ENCODE measurements at regions not wholly inside any gene's neighbourhood (a gene's known extent, or its start where the extent isn't known, plus 50 kb on each side); places are given as distances from the start of the nearest gene placed in this dataset.

- RAD21 ChIA-PET (ENCODE audit: low non-redundant PET in 1 of 2, low total read pairs in 2 of 2, uncharacterized antibody in 2 of 2, unreplicated experiment in 2 of 2): no interaction called here
- Histone ChIP-seq H3K36me3 (ENCODE audit: control insufficient read depth in 1 of 2, insufficient read depth in 2 of 2, low read length in 2 of 2) (no peaks in the 10 kb centered on the region), H3K27ac (ENCODE audit: low read depth, low read length) (no peak overlapping the region), H4K20me1 (ENCODE audit: insufficient read depth) (no peaks in the 10 kb centered on the region), H3K9ac (ENCODE audit: low read length) (no peak overlapping the region), H3K79me2 (ENCODE audit: insufficient read depth, low read length) (no peaks in the 10 kb centered on the region), H3K9me3 (ENCODE audit: control insufficient read depth in 1 of 2, insufficient read depth in 1 of 2, low read depth in 1 of 2, low read length in 2 of 2) (no peaks in the 10 kb centered on the region), H3K27me3 (ENCODE audit: insufficient read depth, low read length) (no peaks in the 10 kb centered on the region), H3K4me2 (ENCODE audit: low read length) (no peak overlapping the region), H3K4me1 (ENCODE audit: control insufficient read depth in 1 of 2, insufficient read depth in 2 of 2, low read length in 2 of 2) (no peaks in the 10 kb centered on the region), H3K9me2 (ENCODE audit: insufficient read depth) (no peaks in the 10 kb centered on the region), H2AFZ (ENCODE audit: low read depth, low read length, poor library complexity, severe bottlenecking) (no peak overlapping the region), H3K4me3 (replicated peaks in 1 of 2; ENCODE audit: low read depth in 1 of 2, low read length in 2 of 2) (no peak overlapping the region)
- intact Hi-C loops (cut with micrococcal nuclease): no loop called here
- POLR2A ChIA-PET: no interaction called here
- no peak for TF ChIP-seq TCF7L2 (IDR thresholded peaks at IDR 0.05; ENCODE audit: borderline replicate concordance, extremely low read depth, insufficient read depth, insufficient read length)
- DNase-seq (ENCODE audit: low read depth, low spot score): no peak
- CTCF ChIA-PET: no interaction called here
- BruUV-seq (replicated peaks): no TSS peak
- ATAC-seq: no peak
Observed at GRCh38 chr4:31803526-31804195, 1083.5 kb downstream of the PCDH7 start.

GRCh38 chr4:31807036-31807435 is 1086.9 kb downstream of the PCDH7 start:
- Histone ChIP-seq H3K4me1 (ENCODE audit: control insufficient read depth in 1 of 2, insufficient read depth in 2 of 2, low read length in 2 of 2) (no peaks in the 10 kb centered on the region), H3K36me3 (ENCODE audit: control insufficient read depth in 1 of 2, insufficient read depth in 2 of 2, low read length in 2 of 2) (no peaks in the 10 kb centered on the region), H4K20me1 (ENCODE audit: insufficient read depth) (no peaks in the 10 kb centered on the region), H3K9me2 (ENCODE audit: insufficient read depth) (no peaks in the 10 kb centered on the region; the same call in 1 of the 2 replicates), H3K9ac (ENCODE audit: low read length) (no peak overlapping the region), H3K4me2 (ENCODE audit: low read length) (no peak overlapping the region), H3K9me3 (ENCODE audit: control insufficient read depth in 1 of 2, insufficient read depth in 1 of 2, low read depth in 1 of 2, low read length in 2 of 2) (no peaks in the 10 kb centered on the region), H3K27ac (ENCODE audit: low read depth, low read length) (no peak overlapping the region), H3K79me2 (ENCODE audit: insufficient read depth, low read length) (no peaks in the 10 kb centered on the region), H2AFZ (ENCODE audit: low read depth, low read length, poor library complexity, severe bottlenecking) (no peak overlapping the region), H3K27me3 (ENCODE audit: insufficient read depth, low read length) (no peaks in the 10 kb centered on the region), H3K4me3 (replicated peaks in 1 of 2; ENCODE audit: low read depth in 1 of 2, low read length in 2 of 2) (no peak overlapping the region)
- DNase-seq (ENCODE audit: low read depth, low spot score) (no peak), ATAC-seq (no peak)
- CTCF ChIA-PET: no interaction called here
- RAD21 ChIA-PET (ENCODE audit: low non-redundant PET in 1 of 2, low total read pairs in 2 of 2, uncharacterized antibody in 2 of 2, unreplicated experiment in 2 of 2): interaction anchor here in 1 of 2 experiments (0.6 kb wide), 1 partner anchor 629 kb away, joined by 6 read pairs; no protein-coding TSS in a partner anchor
- POLR2A ChIA-PET: no interaction called here
- intact Hi-C loops (cut with micrococcal nuclease): no loop called here
- no TSS peak for BruUV-seq (replicated peaks)
- TF ChIP-seq POLR2AphosphoS5 (IDR thresholded peaks at IDR 0.05; ENCODE audit: low read depth, low read length): no peak
- TF ChIP-seq CEBPB (IDR thresholded peaks at IDR 0.05; ENCODE audit: low read depth): no peak

Data from HCT116 (cell line).